HEK293 (cell line): ENCODE measurements at regions not wholly inside any gene's neighbourhood (a gene's known extent, or its start where the extent isn't known, plus 50 kb on each side); places are given as distances from the start of the nearest gene placed in this dataset.

Experiments
- CTCF ChIA-PET: fragments of 350-600 bp; formaldehyde crosslinking; extraction: SDS; loops from one replicate; lab custom pipeline; 2021; ENCODE audit warnings: antibody characterized with exemption; lab: Yijun Ruan, JAX
- POLR2A ChIA-PET: fragments of 300-600 bp; formaldehyde crosslinking; extraction: SDS; loops from one replicate; lab custom pipeline; 2020; ENCODE audit warnings: antibody characterized with exemption, inconsistent platforms; lab: Yijun Ruan, JAX
- H3K27ac ChIP-seq: fragments of 200-500 bp; sonication (Bioruptor generic); 2 replicates; pipeline ENCODE4 v1.5.1; 2014; ENCODE audit warnings: low read depth, low read length, control low read depth, inconsistent platforms; ENCODE audit errors: extremely low read depth
- H3K36me3 ChIP-seq, 2 experiments: fragments of 200-500 bp in 1 of 2; sonication (Bioruptor generic) in 1 of 2; 1 replicate in 1 of 2; 2 replicates in 1 of 2; pipeline ENCODE4 v1.5.1; 2014 to 2017; ENCODE audit warnings: inconsistent platforms in 2 of 2, low read length in 2 of 2; ENCODE audit not compliant: control insufficient read depth in 2 of 2, insufficient read depth in 1 of 2
- H3K4me1 ChIP-seq: fragments of 200-500 bp; sonication (Bioruptor generic); 2 replicates; pipeline ENCODE4 v1.5.1; 2014; ENCODE audit warnings: mild to moderate bottlenecking, low read length, inconsistent platforms; ENCODE audit not compliant: control insufficient read depth, insufficient read depth
- H3K4me3 ChIP-seq: 2 replicates; pipeline ENCODE4 v1.5.1; 2011; ENCODE audit warnings: low read depth, mild to moderate bottlenecking, control low read depth, low read length, moderate library complexity
- H3K9me3 ChIP-seq: fragments of 200-500 bp; sonication (Bioruptor generic); 2 replicates; pipeline ENCODE4 v1.5.1; 2014; ENCODE audit warnings: low read depth, low read length, inconsistent platforms; ENCODE audit not compliant: control insufficient read depth, insufficient read depth
- HOXA7 ChIP-seq: sonication (generic); formaldehyde crosslinking; IDR thresholded peaks from 2 replicates; pipeline ENCODE4 v1.8.1; 2022; ENCODE audit warnings: missing genetic modification reagents, borderline replicate concordance
- MYNN ChIP-seq: fragments of 450-650 bp; formaldehyde crosslinking; IDR thresholded peaks from 2 replicates; pipeline ENCODE4 v1.5.1; 2016; ENCODE audit warnings: missing biosample characterization, missing genetic modification characterization, borderline replicate concordance
- OVOL3 ChIP-seq: fragments of 450-650 bp; formaldehyde crosslinking; IDR thresholded peaks from 2 replicates; pipeline ENCODE4 v1.5.1; 2016; ENCODE audit warnings: missing biosample characterization, missing genetic modification characterization
- PRDM1 ChIP-seq: fragments of 450-650 bp; formaldehyde crosslinking; IDR thresholded peaks from 2 replicates; pipeline ENCODE4; 2016; ENCODE audit warnings: missing biosample characterization, missing genetic modification characterization
- SP3 ChIP-seq: fragments of 450-650 bp; formaldehyde crosslinking; IDR thresholded peaks from 2 replicates; pipeline ENCODE4 v1.5.1; 2016; ENCODE audit warnings: missing biosample characterization, missing genetic modification characterization
- ZBTB1 ChIP-seq: fragments of 450-650 bp; formaldehyde crosslinking; IDR thresholded peaks from 2 replicates; pipeline ENCODE4 v1.5.1; 2016; ENCODE audit warnings: missing biosample characterization, missing genetic modification characterization
- ZBTB8A ChIP-seq: fragments of 450-650 bp; formaldehyde crosslinking; IDR thresholded peaks from 2 replicates; pipeline ENCODE4 v1.5.1; 2016; ENCODE audit warnings: missing biosample characterization, missing genetic modification characterization
- ZNF10 ChIP-seq: fragments of 450-650 bp; formaldehyde crosslinking; IDR thresholded peaks from 2 replicates; pipeline ENCODE4 v1.5.1; 2017; ENCODE audit warnings: missing biosample characterization, missing genetic modification characterization
- ZNF114 ChIP-seq: fragments of 450-650 bp; formaldehyde crosslinking; IDR thresholded peaks from 2 replicates; pipeline ENCODE4 v1.5.0; 2017; ENCODE audit warnings: missing biosample characterization, missing genetic modification characterization
- ZNF175 ChIP-seq: fragments of 450-650 bp; formaldehyde crosslinking; IDR thresholded peaks from 2 replicates; pipeline ENCODE4 v1.5.1; 2016; ENCODE audit warnings: missing biosample characterization, missing genetic modification characterization
- ZNF18 ChIP-seq: fragments of 450-650 bp; formaldehyde crosslinking; IDR thresholded peaks from 2 replicates; pipeline ENCODE4 v1.5.1; 2016; ENCODE audit warnings: missing biosample characterization, missing genetic modification characterization
- ZNF184 ChIP-seq: fragments of 450-650 bp; IDR thresholded peaks from 2 replicates; pipeline ENCODE4 v1.5.1; 2018; ENCODE audit warnings: missing biosample characterization, mild to moderate bottlenecking, missing genetic modification characterization
- ZNF214 ChIP-seq: fragments of 450-650 bp; formaldehyde crosslinking; IDR thresholded peaks from 2 replicates; pipeline ENCODE4 v1.5.1; 2017; ENCODE audit warnings: missing biosample characterization, mild to moderate bottlenecking, missing genetic modification characterization, borderline replicate concordance
- ZNF23 ChIP-seq: fragments of 450-650 bp; formaldehyde crosslinking; IDR thresholded peaks from 2 replicates; pipeline ENCODE4 v1.5.1; 2016; ENCODE audit warnings: missing biosample characterization, missing genetic modification characterization, borderline replicate concordance
- ZNF302 ChIP-seq: fragments of 450-650 bp; formaldehyde crosslinking; IDR thresholded peaks from 2 replicates; pipeline ENCODE4 v1.5.1; 2016; ENCODE audit warnings: missing biosample characterization, missing genetic modification characterization, low read depth
- ZNF324 ChIP-seq: fragments of 450-650 bp; formaldehyde crosslinking; IDR thresholded peaks from 2 replicates; pipeline ENCODE4 v1.5.1; 2016; ENCODE audit warnings: missing biosample characterization, missing genetic modification characterization
- ZNF394 ChIP-seq: fragments of 450-650 bp; formaldehyde crosslinking; IDR thresholded peaks from 2 replicates; pipeline ENCODE4 v1.5.1; 2016; ENCODE audit warnings: missing biosample characterization, missing genetic modification characterization, mild to moderate bottlenecking, moderate library complexity, borderline replicate concordance
- ZNF449 ChIP-seq: fragments of 450-650 bp; formaldehyde crosslinking; IDR thresholded peaks from 2 replicates; pipeline ENCODE4 v1.5.1; 2017; ENCODE audit warnings: missing biosample characterization, mild to moderate bottlenecking, missing genetic modification characterization, moderate library complexity
- ZNF48 ChIP-seq: fragments of 450-650 bp; formaldehyde crosslinking; IDR thresholded peaks from 2 replicates; pipeline ENCODE4 v1.5.1; 2016; ENCODE audit warnings: missing biosample characterization, missing genetic modification characterization
- ZNF529 ChIP-seq: fragments of 450-650 bp; formaldehyde crosslinking; IDR thresholded peaks from 2 replicates; pipeline ENCODE4 v1.5.1; 2017; ENCODE audit warnings: missing genetic modification characterization, missing biosample characterization; ENCODE audit not compliant: insufficient replicate concordance
- ZNF585B ChIP-seq: fragments of 450-650 bp; formaldehyde crosslinking; IDR thresholded peaks from 2 replicates; pipeline ENCODE4 v1.5.1; 2016; ENCODE audit warnings: missing biosample characterization, missing genetic modification characterization
- ZNF610 ChIP-seq: fragments of 450-650 bp; formaldehyde crosslinking; IDR thresholded peaks from 2 replicates; pipeline ENCODE4 v1.5.1; 2016; ENCODE audit warnings: missing biosample characterization, missing genetic modification characterization, borderline replicate concordance
- ZNF623 ChIP-seq: fragments of 450-650 bp; formaldehyde crosslinking; IDR thresholded peaks from 2 replicates; pipeline ENCODE4 v1.5.1; 2016; ENCODE audit warnings: missing biosample characterization, missing genetic modification characterization
- ZNF629 ChIP-seq: fragments of 450-650 bp; formaldehyde crosslinking; IDR thresholded peaks from 2 replicates; pipeline ENCODE4 v1.5.1; 2017; ENCODE audit warnings: missing biosample characterization, missing genetic modification characterization
- ZNF677 ChIP-seq: fragments of 450-650 bp; IDR thresholded peaks from 2 replicates; pipeline ENCODE4 v1.5.0; 2018; ENCODE audit warnings: missing biosample characterization, mild to moderate bottlenecking, missing genetic modification characterization, moderate library complexity
- ZNF701 ChIP-seq: fragments of 450-650 bp; formaldehyde crosslinking; IDR thresholded peaks from 2 replicates; pipeline ENCODE4 v1.5.1; 2016; ENCODE audit warnings: missing biosample characterization, missing genetic modification characterization
- ZNF707 ChIP-seq: fragments of 450-650 bp; formaldehyde crosslinking; IDR thresholded peaks from 2 replicates; pipeline ENCODE4 v1.5.1; 2016; ENCODE audit warnings: missing biosample characterization, missing genetic modification characterization

GRCh38 chr5:135173662-135174290 lies 139.7 kb upstream of the PITX1 start:
- CTCF ChIA-PET, result interaction anchor here (0.6 to 1.3 kb wide), 5 partner anchors 8 to 252 kb away, joined by 3 to 4 read pairs (median 4); no protein-coding TSS in a partner anchor
- no peaks in the 10 kb centered on the region for H3K4me1 ChIP-seq
- TF ChIP-seq ZBTB8A (tag by site-specific recombination) (no peak), ZNF610 (tag by site-specific recombination) (no peak), ZNF394 (tag by site-specific recombination) (no peak), ZNF214 (tag by site-specific recombination) (no peak), OVOL3 (tag by site-specific recombination) (no peak), HOXA7 (CRISPR knock-in tag) (no peak), ZNF23 (tag by site-specific recombination) (no peak), ZNF184 (tag by site-specific recombination) (no peak)
- H3K4me3 ChIP-seq, result no peak overlapping the region
- POLR2A ChIA-PET, result no interaction called here
- no peaks in the 10 kb centered on the region for H3K9me3 ChIP-seq
- no peaks in the 10 kb centered on the region for H3K36me3 ChIP-seq
- no peak overlapping the region for H3K27ac ChIP-seq

GRCh38 chr5:135172718-135173117 lies 138.7 kb upstream of the PITX1 start:
- Histone ChIP-seq H3K36me3 (no peaks in the 10 kb centered on the region), H3K4me1 (no peaks in the 10 kb centered on the region), H3K9me3 (no peaks in the 10 kb centered on the region), H3K27ac (no peak overlapping the region), H3K4me3 (no peak overlapping the region)
- TF ChIP-seq ZNF585B (tag by site-specific recombination) (no peak), ZNF623 (tag by site-specific recombination) (no peak), SP3 (no peak), ZNF449 (no peak), ZNF18 (tag by site-specific recombination) (no peak), ZNF114 (no peak), PRDM1 (tag by site-specific recombination) (no peak), ZNF324 (tag by site-specific recombination) (no peak), ZNF701 (tag by site-specific recombination) (no peak), ZNF48 (tag by site-specific recombination) (no peak), ZNF10 (tag by site-specific recombination) (no peak), ZBTB1 (tag by site-specific recombination) (no peak), ZNF302 (tag by site-specific recombination) (no peak)
- POLR2A ChIA-PET, result no interaction called here
- CTCF ChIA-PET, result interaction anchor here (0.6 to 1.3 kb wide), 3 partner anchors 19 to 206 kb away, joined by 3 to 4 read pairs (median 3); no protein-coding TSS in a partner anchor

GRCh38 chr5:135171336-135171735 lies 137.3 kb upstream of the PITX1 start:
- Histone ChIP-seq H3K9me3 (no peaks in the 10 kb centered on the region), H3K4me3 (no peak overlapping the region), H3K27ac (no peak overlapping the region), H3K4me1 (no peaks in the 10 kb centered on the region), H3K36me3 (no peaks in the 10 kb centered on the region)
- TF ChIP-seq ZNF610 (tag by site-specific recombination) (no peak), ZNF629 (tag by site-specific recombination) (no peak), ZNF707 (tag by site-specific recombination) (no peak), ZNF175 (tag by site-specific recombination) (no peak), MYNN (no peak), ZNF677 (tag by site-specific recombination) (no peak), ZNF529 (no peak)
- ChIA-PET CTCF (no interaction called here), POLR2A (no interaction called here)
